Vagina (tissue), 2 donors: ENCODE measurements at regions not wholly inside any gene's neighbourhood (a gene's known extent, or its start where the extent isn't known, plus 50 kb on each side); places are given as distances from the start of the nearest gene placed in this dataset.

Source experiments
- DNase-seq, 2 donors: peaks; one replicate each; pipeline ENCODE4 v3.0.0-alpha.2; 2017; ENCODE audit errors: extremely low spot score in 2 of 2
- H3K27ac ChIP-seq: fragments of 200-600 bp; sonication (generic); one replicate; pipeline ENCODE4 v1.5.1; 2019
- H3K27me3 ChIP-seq: fragments of 200-600 bp; sonication (generic); one replicate; pipeline ENCODE4 v1.5.1; 2019
- H3K36me3 ChIP-seq, 2 donors: fragments of 200-600 bp; sonication (generic); one replicate each; pipeline ENCODE4 v1.5.1; 2017 to 2019
- H3K4me1 ChIP-seq: fragments of 200-600 bp; sonication (generic); one replicate; pipeline ENCODE4 v1.5.1; 2019
- H3K4me3 ChIP-seq, 2 donors: fragments of 200-600 bp; sonication (generic); 1 replicate in 1 of 2; 2 replicates in 1 of 2; pipeline ENCODE4 v1.5.1; 2016 to 2019
- H3K9me3 ChIP-seq: fragments of 200-600 bp; sonication (generic); one replicate; pipeline ENCODE4 v1.5.1; 2019
- CTCF ChIP-seq, 3 experiments: fragments of 450-650 bp in 2 of 3; fragments of 200-600 bp in 1 of 3; sonication (generic) in 1 of 3; IDR thresholded peaks; one replicate each; pipeline ENCODE4 v1.5.1; 2017 to 2019; ENCODE audit warnings: antibody characterized with exemption in 3 of 3, mild to moderate bottlenecking in 2 of 3, moderate library complexity in 2 of 3
- POLR2A ChIP-seq, 2 donors: fragments of 450-650 bp; IDR thresholded peaks; one replicate each; pipeline ENCODE4 v1.6.1; 2017; ENCODE audit warnings: antibody characterized with exemption in 2 of 2, mild to moderate bottlenecking in 2 of 2, moderate library complexity in 2 of 2
- POLR2AphosphoS5 ChIP-seq, 2 donors: sonication (generic); formaldehyde crosslinking; IDR thresholded peaks; one replicate each; pipeline ENCODE4 v1.9.0; 2017; ENCODE audit warnings: antibody characterized with exemption in 2 of 2, mild to moderate bottlenecking in 2 of 2, low read depth in 1 of 2; ENCODE audit not compliant: insufficient read depth in 1 of 2
- intact Hi-C: fragments of 100-400 bp; cut with DNase I; formaldehyde crosslinking; loops from one replicate; pipeline ENCODE4 v1.15.1; 2023

- TF ChIP-seq POLR2A (IDR thresholded peaks at IDR 0.05) (no peak), CTCF (IDR thresholded peaks at IDR 0.05) (no peak), POLR2AphosphoS5 (IDR thresholded peaks at IDR 0.05; ENCODE audit: insufficient read depth in 1 of 2, low read depth in 1 of 2) (no peak)
- no peak overlapping the region for H3K27ac ChIP-seq
- no peaks in the 10 kb centered on the region for H3K4me1 ChIP-seq
- DNase-seq, result no peak
- no peak overlapping the region for H3K4me3 ChIP-seq
- intact Hi-C loops, result no loop called here
- no peaks in the 10 kb centered on the region for H3K27me3 ChIP-seq
- no peaks in the 10 kb centered on the region for H3K9me3 ChIP-seq
- no peaks in the 10 kb centered on the region for H3K36me3 ChIP-seq
Observed at GRCh38 chr18:24935896-24936295, 416.1 kb downstream of the ZNF521 start.

DNA sequence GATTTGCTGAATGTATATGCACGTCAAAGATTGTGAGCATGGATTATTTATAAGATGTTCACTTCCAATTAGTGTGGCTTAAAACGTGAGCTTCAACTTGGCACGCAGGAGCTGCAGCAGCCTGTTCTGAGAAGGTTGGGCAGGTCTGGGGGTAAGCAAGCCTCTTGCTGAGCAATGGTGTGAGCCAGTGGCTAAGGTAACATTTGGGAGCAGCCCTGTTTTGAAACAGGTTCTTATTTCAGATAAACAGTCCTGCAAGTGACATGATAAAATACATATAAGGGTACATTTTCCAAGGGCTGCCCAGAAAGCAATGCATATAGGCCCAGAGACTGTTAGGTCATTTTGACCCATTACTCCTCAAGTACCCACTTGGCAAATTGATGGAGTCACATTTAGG lies 415.3 kb downstream of the ZNF521 start:
- no peaks in the 10 kb centered on the region for H3K9me3 ChIP-seq

DNA sequence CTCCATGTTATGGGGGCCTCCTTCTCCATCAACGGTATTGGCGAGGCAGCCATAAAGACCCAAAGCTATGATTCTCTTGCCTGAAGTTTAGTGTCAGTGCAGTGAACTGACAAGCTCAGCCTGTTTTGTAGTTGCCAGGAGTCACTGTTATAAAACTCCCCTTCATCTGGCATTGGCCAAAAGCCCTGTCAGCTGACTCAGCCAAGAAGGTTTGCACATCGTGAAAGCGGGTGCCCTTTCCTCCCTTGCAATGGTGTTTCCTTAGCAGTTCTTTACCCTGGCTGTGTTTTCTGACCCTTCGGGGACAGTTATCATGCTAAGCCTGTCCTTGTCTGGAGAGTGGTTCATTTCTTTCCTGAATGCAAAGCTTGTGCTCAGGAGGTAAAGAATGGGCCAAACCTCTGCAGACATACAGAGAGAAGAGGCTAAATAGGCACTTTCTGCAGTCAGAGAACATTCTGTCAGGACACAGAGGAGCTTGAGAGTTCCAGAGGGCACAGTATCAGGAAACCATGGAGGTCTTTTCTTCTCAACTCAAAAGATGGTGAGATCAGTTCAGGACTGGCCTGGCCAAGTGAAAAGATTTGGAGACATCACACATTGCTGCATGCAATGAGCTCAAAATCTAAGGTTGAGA lies 414.2 kb downstream of the ZNF521 start:
- no peak overlapping the region for H3K4me3 ChIP-seq
- no peaks in the 10 kb centered on the region for H3K4me1 ChIP-seq
- no peak overlapping the region for H3K27ac ChIP-seq
- intact Hi-C loops, result no loop called here
- no peak for DNase-seq
- H3K36me3 ChIP-seq, result no peaks in the 10 kb centered on the region
- no peaks in the 10 kb centered on the region for H3K27me3 ChIP-seq
- TF ChIP-seq POLR2AphosphoS5 (IDR thresholded peaks at IDR 0.05; ENCODE audit: insufficient read depth in 1 of 2, low read depth in 1 of 2), result no peak
- no peak for TF ChIP-seq POLR2A (IDR thresholded peaks at IDR 0.05)
- no peak for TF ChIP-seq CTCF (IDR thresholded peaks at IDR 0.05)
- H3K9me3 ChIP-seq, result no peaks in the 10 kb centered on the region

More for the DNA sequence above, 415.3 kb downstream of the ZNF521 start:
- no peaks in the 10 kb centered on the region for H3K36me3 ChIP-seq
- no peaks in the 10 kb centered on the region for H3K27me3 ChIP-seq
- no peak overlapping the region for H3K27ac ChIP-seq
- no peak for TF ChIP-seq CTCF (IDR thresholded peaks at IDR 0.05)
- no peak for TF ChIP-seq POLR2A (IDR thresholded peaks at IDR 0.05)
- no peak for TF ChIP-seq POLR2AphosphoS5 (IDR thresholded peaks at IDR 0.05; ENCODE audit: insufficient read depth in 1 of 2, low read depth in 1 of 2)
- no peaks in the 10 kb centered on the region for H3K4me1 ChIP-seq
- no peak for DNase-seq
- no peak overlapping the region for H3K4me3 ChIP-seq
- intact Hi-C loops, result no loop called here

- Histone ChIP-seq H3K27me3 (no peaks in the 10 kb centered on the region), H3K36me3 (no peaks in the 10 kb centered on the region), H3K9me3 (no peaks in the 10 kb centered on the region), H3K4me1 (no peaks in the 10 kb centered on the region), H3K4me3 (no peak overlapping the region), H3K27ac (no peak overlapping the region)
- TF ChIP-seq CTCF (IDR thresholded peaks at IDR 0.05) (no peak), POLR2AphosphoS5 (IDR thresholded peaks at IDR 0.05; ENCODE audit: insufficient read depth in 1 of 2, low read depth in 1 of 2) (no peak), POLR2A (IDR thresholded peaks at IDR 0.05) (no peak)
- no peak for DNase-seq
- intact Hi-C loops, result no loop called here
Observed at GRCh38 chr18:24940416-24940815, 411.6 kb downstream of the ZNF521 start.

- Histone ChIP-seq H3K9me3 (no peaks in the 10 kb centered on the region), H3K27ac (no peak overlapping the region), H3K4me3 (no peak overlapping the region), H3K27me3 (no peaks in the 10 kb centered on the region), H3K4me1 (no peaks in the 10 kb centered on the region), H3K36me3 (no peaks in the 10 kb centered on the region)
- DNase-seq, result no peak
- TF ChIP-seq CTCF (IDR thresholded peaks at IDR 0.05), result no peak
- no peak for TF ChIP-seq POLR2AphosphoS5 (IDR thresholded peaks at IDR 0.05; ENCODE audit: insufficient read depth in 1 of 2, low read depth in 1 of 2)
- no peak for TF ChIP-seq POLR2A (IDR thresholded peaks at IDR 0.05)
- intact Hi-C loops, result no loop called here
Observed at GRCh38 chr18:24941174-24941951, 410.6 kb downstream of the ZNF521 start.
